CD4-positive, alpha-beta memory T cell (primary cell): ENCODE measurements at regions not wholly inside any gene's neighbourhood (a gene's known extent, or its start where the extent isn't known, plus 50 kb on each side); places are given as distances from the start of the nearest gene placed in this dataset.
A peak's percentile ranks its signal among the peaks of the same experiment; 100 is the strongest.

ENCODE experiments used
- CTCF ChIA-PET: fragments of 350-600 bp; sonication (Branson Sonifier 250); formaldehyde crosslinking; loops from one replicate; lab custom pipeline; 2021; ENCODE audit warnings: inconsistent platforms; ENCODE audit not compliant: partially characterized antibody; lab: Charles Lee
- POLR2A ChIA-PET: fragments of 350-600 bp; sonication (Branson Sonifier 250); formaldehyde crosslinking; loops from one replicate; lab custom pipeline; 2021; ENCODE audit not compliant: partially characterized antibody; lab: Charles Lee
- DNase-seq, 5 donors: peaks; one replicate each; pipeline versions ENCODE4 v3.0.0 to v3.0.0-alpha.2; 2020 to 2022; ENCODE audit warnings: mixed read lengths in 1 of 5
- H3K27ac ChIP-seq: one replicate; pipeline ENCODE4 v1.7.0; 2013; ENCODE audit warnings: low read depth, low read length
- H3K27me3 ChIP-seq: 2 replicates; pipeline ENCODE4 v1.7.0; 2013; ENCODE audit warnings: mild to moderate bottlenecking, low read length, moderate library complexity; ENCODE audit not compliant: insufficient read depth
- H3K36me3 ChIP-seq: 2 replicates; pipeline ENCODE4 v1.7.0; 2013; ENCODE audit warnings: mild to moderate bottlenecking, low read length, moderate library complexity; ENCODE audit not compliant: insufficient read depth
- H3K4me1 ChIP-seq: 2 replicates; pipeline ENCODE4 v1.7.0; 2013; ENCODE audit warnings: mild to moderate bottlenecking, low read length, moderate library complexity; ENCODE audit not compliant: insufficient read depth
- H3K4me3 ChIP-seq, 2 donors: one replicate each; pipeline ENCODE4 v1.7.0; 2013; ENCODE audit warnings: low read length in 2 of 2, mild to moderate bottlenecking in 1 of 2
- H3K9me3 ChIP-seq, 2 donors: one replicate each; pipeline ENCODE4 v1.7.0; 2013; ENCODE audit warnings: low read length in 2 of 2, control low read depth in 1 of 2; ENCODE audit not compliant: control insufficient read depth in 1 of 2
- H3K27ac Mint-ChIP-seq, 7 donors: one replicate each; pipeline ENCODE4 v1.8.0; 2020 to 2021; ENCODE audit warnings: mixed read lengths in 7 of 7, mild to moderate bottlenecking in 6 of 7, inconsistent platforms in 3 of 7, moderate library complexity in 3 of 7
- H3K27me3 Mint-ChIP-seq, 2 donors: one replicate each; pipeline ENCODE4 v1.8.0; 2020 to 2021; ENCODE audit warnings: mixed read lengths in 2 of 2
- H3K36me3 Mint-ChIP-seq, 2 donors: one replicate each; pipeline ENCODE4 v1.8.0; 2020 to 2021; ENCODE audit warnings: mixed read lengths in 2 of 2, inconsistent platforms in 1 of 2, mild to moderate bottlenecking in 1 of 2
- H3K4me1 Mint-ChIP-seq, 4 donors: one replicate each; pipeline ENCODE4 v1.8.0; 2020 to 2021; ENCODE audit warnings: mixed read lengths in 4 of 4, mild to moderate bottlenecking in 1 of 4
- H3K4me3 Mint-ChIP-seq, 8 donors: one replicate each; pipeline ENCODE4 v1.8.0; 2020 to 2021; ENCODE audit warnings: mixed read lengths in 8 of 8, mild to moderate bottlenecking in 7 of 8, moderate library complexity in 6 of 8, inconsistent platforms in 3 of 8
- H3K9me3 Mint-ChIP-seq, 8 donors: one replicate each; pipeline ENCODE4 v1.8.0; 2020 to 2021; ENCODE audit warnings: mixed read lengths in 8 of 8, mild to moderate bottlenecking in 5 of 8, inconsistent platforms in 3 of 8, moderate library complexity in 1 of 8
- intact Hi-C: fragments of 100-400 bp; cut with micrococcal nuclease; formaldehyde crosslinking; loops from one replicate; pipeline ENCODE4 v1.15.1; 2023

GRCh38 chr12:24759155-24759554 is 189.7 kb downstream of the BCAT1 start:
- ChIA-PET POLR2A (no interaction called here), CTCF (no interaction called here)
- Histone ChIP-seq H3K36me3 (no peaks in the 10 kb centered on the region), H3K27ac (no peak overlapping the region), H3K27me3 (no peaks in the 10 kb centered on the region), H3K9me3 (no peaks in the 10 kb centered on the region), H3K4me3 (no peak overlapping the region), H3K4me1 (no peaks in the 10 kb centered on the region)
- H3K4me3 Mint-ChIP-seq, result no peak overlapping the region
- peaks cover 7 to 14% of the 10 kb centered on the region in 2 donors for H3K27me3 Mint-ChIP-seq
- no peak for DNase-seq
- H3K27ac Mint-ChIP-seq, result no peak overlapping the region
- H3K4me1 Mint-ChIP-seq, result no peaks in the 10 kb centered on the region
- H3K36me3 Mint-ChIP-seq, result no peaks in the 10 kb centered on the region
- H3K9me3 Mint-ChIP-seq, result no peaks in the 10 kb centered on the region
- intact Hi-C loops, result no loop called here

GRCh38 chr12:24756479-24757024 is 192.3 kb downstream of the BCAT1 start:
- Histone ChIP-seq H3K27ac (no peak overlapping the region), H3K4me3 (no peak overlapping the region), H3K36me3 (no peaks in the 10 kb centered on the region), H3K4me1 (no peaks in the 10 kb centered on the region), H3K9me3 (no peaks in the 10 kb centered on the region), H3K27me3 (no peaks in the 10 kb centered on the region)
- intact Hi-C loops, result no loop called here
- POLR2A ChIA-PET, result no interaction called here
- Mint-ChIP-seq H3K4me3 (no peak overlapping the region), H3K36me3 (no peaks in the 10 kb centered on the region), H3K27me3 (peaks cover 10 to 15% of the 10 kb centered on the region in 2 donors), H3K9me3 (peaks cover 0 to 2% (median 0%) of the 10 kb centered on the region in 8 donors), H3K4me1 (no peaks in the 10 kb centered on the region), H3K27ac (no peak overlapping the region)
- no peak for DNase-seq
- CTCF ChIA-PET, result no interaction called here

- ChIA-PET POLR2A (no interaction called here), CTCF (no interaction called here)
- DNase-seq, result no peak
- peak overlapping the region in 1 of 7 donors; percentile 1 for H3K27ac Mint-ChIP-seq
- peaks cover 0 to 4% (median 0%) of the 10 kb centered on the region in 8 donors for H3K9me3 Mint-ChIP-seq
- intact Hi-C loops, result no loop called here
- Histone ChIP-seq H3K36me3 (no peaks in the 10 kb centered on the region), H3K4me3 (no peak overlapping the region), H3K27me3 (no peaks in the 10 kb centered on the region), H3K4me1 (no peaks in the 10 kb centered on the region), H3K27ac (no peak overlapping the region), H3K9me3 (no peaks in the 10 kb centered on the region)
- H3K4me3 Mint-ChIP-seq, result no peak overlapping the region
- H3K4me1 Mint-ChIP-seq, result no peaks in the 10 kb centered on the region
- no peaks in the 10 kb centered on the region for H3K36me3 Mint-ChIP-seq
- H3K27me3 Mint-ChIP-seq, result peaks cover 10 to 15% of the 10 kb centered on the region in 2 donors
These were observed 193.9 kb downstream of the BCAT1 start for GRCh38 chr12:24754690-24755638.

GRCh38 chr12:24752763-24753462 is 196.0 kb downstream of the BCAT1 start:
- no peaks in the 10 kb centered on the region for H3K9me3 ChIP-seq
- no peaks in the 10 kb centered on the region for H3K4me1 ChIP-seq
- ChIA-PET POLR2A (no interaction called here), CTCF (interaction anchor here (0.7 kb wide), 1 partner anchor 85 kb away, joined by 4 read pairs; no protein-coding TSS in a partner anchor)
- DNase-seq, result no peak
- intact Hi-C loops, result no loop called here
- Mint-ChIP-seq H3K9me3 (peaks cover 0 to 4% (median 0%) of the 10 kb centered on the region in 8 donors), H3K4me1 (no peaks in the 10 kb centered on the region), H3K27ac (no peak overlapping the region), H3K27me3 (peaks cover 10 to 14% of the 10 kb centered on the region in 2 donors), H3K36me3 (no peaks in the 10 kb centered on the region), H3K4me3 (no peak overlapping the region)
- no peaks in the 10 kb centered on the region for H3K27me3 ChIP-seq
- no peak overlapping the region for H3K4me3 ChIP-seq
- no peak overlapping the region for H3K27ac ChIP-seq
- no peaks in the 10 kb centered on the region for H3K36me3 ChIP-seq

GRCh38 chr12:24751181-24751580 is 197.7 kb downstream of the BCAT1 start:
- no peak overlapping the region for H3K27ac Mint-ChIP-seq
- Histone ChIP-seq H3K27me3 (no peaks in the 10 kb centered on the region), H3K9me3 (no peaks in the 10 kb centered on the region), H3K4me1 (no peaks in the 10 kb centered on the region), H3K27ac (no peak overlapping the region), H3K4me3 (no peak overlapping the region), H3K36me3 (no peaks in the 10 kb centered on the region)
- H3K9me3 Mint-ChIP-seq, result peaks cover 0 to 4% (median 0%) of the 10 kb centered on the region in 8 donors
- no peak for DNase-seq
- no peak overlapping the region for H3K4me3 Mint-ChIP-seq
- ChIA-PET POLR2A (no interaction called here), CTCF (no interaction called here)
- peaks cover 7 to 10% of the 10 kb centered on the region in 2 donors for H3K27me3 Mint-ChIP-seq
- H3K4me1 Mint-ChIP-seq, result no peaks in the 10 kb centered on the region
- intact Hi-C loops, result no loop called here
- no peaks in the 10 kb centered on the region for H3K36me3 Mint-ChIP-seq

- DNase-seq, result no peak
- CTCF ChIA-PET, result interaction anchor here (1.2 kb wide), 1 partner anchor 17 kb away, joined by 4 read pairs; no protein-coding TSS in a partner anchor
- no peaks in the 10 kb centered on the region for H3K4me1 ChIP-seq
- H3K27me3 Mint-ChIP-seq, result peaks cover 4 to 7% of the 10 kb centered on the region in 2 donors
- no peaks in the 10 kb centered on the region for H3K36me3 Mint-ChIP-seq
- H3K4me3 Mint-ChIP-seq, result no peak overlapping the region
- H3K27ac Mint-ChIP-seq, result no peak overlapping the region
- H3K4me1 Mint-ChIP-seq, result no peaks in the 10 kb centered on the region
- POLR2A ChIA-PET, result no interaction called here
- H3K27ac ChIP-seq, result no peak overlapping the region
- intact Hi-C loops, result no loop called here
- H3K36me3 ChIP-seq, result no peaks in the 10 kb centered on the region
- H3K9me3 ChIP-seq, result no peaks in the 10 kb centered on the region
- H3K9me3 Mint-ChIP-seq, result peaks cover 0 to 4% (median 0%) of the 10 kb centered on the region in 8 donors
- H3K4me3 ChIP-seq, result no peak overlapping the region
- no peaks in the 10 kb centered on the region for H3K27me3 ChIP-seq
These were observed 198.6 kb downstream of the BCAT1 start for GRCh38 chr12:24750263-24750662.

GRCh38 chr12:24749171-24749570 is 199.7 kb downstream of the BCAT1 start:
- Histone ChIP-seq H3K27me3 (no peaks in the 10 kb centered on the region), H3K27ac (no peak overlapping the region), H3K4me3 (no peak overlapping the region), H3K36me3 (no peaks in the 10 kb centered on the region), H3K9me3 (no peaks in the 10 kb centered on the region), H3K4me1 (no peaks in the 10 kb centered on the region)
- Mint-ChIP-seq H3K27ac (no peak overlapping the region), H3K9me3 (peaks cover 0 to 6% (median 0%) of the 10 kb centered on the region in 8 donors), H3K36me3 (no peaks in the 10 kb centered on the region), H3K27me3 (peaks cover 1 to 3% of the 10 kb centered on the region in 2 donors), H3K4me3 (no peak overlapping the region), H3K4me1 (no peaks in the 10 kb centered on the region)
- intact Hi-C loops, result no loop called here
- POLR2A ChIA-PET, result no interaction called here
- no peak for DNase-seq
- CTCF ChIA-PET, result interaction anchor here (1.2 kb wide), 1 partner anchor 16 kb away, joined by 4 read pairs; no protein-coding TSS in a partner anchor
